Loucy (cell line): ENCODE measurements at regions not wholly inside any gene's neighbourhood (a gene's known extent, or its start where the extent isn't known, plus 50 kb on each side); places are given as distances from the start of the nearest gene placed in this dataset.

Source experiments
- CTCF ChIP-seq: fragments of 200-600 bp; sonication (generic); conservative IDR thresholded peaks from 2 replicates; pipeline ENCODE4 v1.5.1; 2014; ENCODE audit warnings: mild to moderate bottlenecking, antibody characterized with exemption, low read length
- EZH2phosphoT487 ChIP-seq: fragments of 200-600 bp; IDR thresholded peaks from 2 replicates; pipeline ENCODE4 v1.6.1; 2018; ENCODE audit warnings: antibody characterized with exemption, mild to moderate bottlenecking, moderate library complexity, borderline replicate concordance

GRCh38 chr6:18707714-18708439 lies 320.7 kb downstream of the RNF144B start:
- no peak for TF ChIP-seq CTCF
- no peak for TF ChIP-seq EZH2phosphoT487
